ENCODE measurements at regions not wholly inside any gene's neighbourhood (a gene's known extent, or its start where the extent isn't known, plus 50 kb on each side); places are given as distances from the start of the nearest gene placed in this dataset.

DNA sequence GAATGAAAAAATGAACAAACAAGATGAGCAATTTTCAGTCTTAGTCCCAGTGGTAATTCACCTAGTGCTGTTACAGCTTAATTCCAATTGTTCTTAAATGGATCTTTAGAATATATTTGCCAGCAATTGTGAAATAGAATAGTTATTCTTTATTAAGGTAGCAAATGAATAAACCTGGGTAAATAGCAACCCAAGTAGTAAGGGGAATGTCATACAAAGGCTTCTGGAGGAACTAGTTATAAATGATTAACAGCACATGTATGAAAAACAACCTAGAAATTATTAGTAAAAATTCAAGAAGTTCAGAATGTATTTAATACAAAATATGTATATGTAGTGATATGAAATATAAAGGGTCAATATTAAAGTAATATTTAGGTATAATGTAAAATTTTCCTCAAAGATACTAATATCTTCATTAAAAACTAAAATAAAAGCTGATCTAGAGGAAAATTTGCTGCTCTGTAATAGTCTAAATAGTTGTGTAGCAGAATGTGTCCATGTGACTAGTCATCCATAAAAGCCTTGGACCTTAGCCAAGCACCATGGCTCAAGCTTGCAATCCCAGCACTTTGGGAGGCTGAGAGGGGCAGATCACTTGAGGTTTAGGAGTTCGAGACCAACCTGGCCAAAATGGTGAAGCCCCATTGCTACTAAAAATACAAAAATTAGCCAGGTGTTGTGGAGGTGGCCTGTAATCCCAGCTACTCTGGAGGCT, 535.9 kb upstream of the ATXN8OS start:
- no peak for DNase-seq (ENCODE audit: low read depth in 2 of 2)

DNA sequence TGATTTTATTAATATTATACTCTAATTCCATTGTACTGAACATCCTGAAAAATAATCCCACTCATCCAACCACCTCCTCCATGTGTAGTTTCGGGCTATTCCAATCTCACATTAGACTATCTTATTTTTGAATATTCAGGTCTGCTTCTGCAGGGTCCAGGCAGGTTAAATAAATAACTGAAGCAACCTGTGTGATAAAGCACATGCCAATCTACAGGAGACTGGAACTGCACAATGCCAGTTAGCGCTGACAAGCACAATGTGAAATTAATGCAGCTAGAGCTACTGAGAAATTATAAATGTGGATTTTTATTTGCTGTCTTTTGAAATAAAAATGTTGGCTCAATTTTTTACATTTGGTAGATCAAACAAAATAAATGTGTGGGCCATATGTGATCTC, 540.1 kb upstream of the ATXN8OS start:
- no peak for DNase-seq (ENCODE audit: low read depth in 2 of 2)

- no peak for DNase-seq (ENCODE audit: low read depth in 2 of 2)
Measured at GRCh38 chr13:69566104-69566716, 541.4 kb upstream of the ATXN8OS start.

- DNase-seq (ENCODE audit: low read depth in 2 of 2): no peak
Measured at GRCh38 chr13:69565334-69565733, 542.3 kb upstream of the ATXN8OS start.

DNA sequence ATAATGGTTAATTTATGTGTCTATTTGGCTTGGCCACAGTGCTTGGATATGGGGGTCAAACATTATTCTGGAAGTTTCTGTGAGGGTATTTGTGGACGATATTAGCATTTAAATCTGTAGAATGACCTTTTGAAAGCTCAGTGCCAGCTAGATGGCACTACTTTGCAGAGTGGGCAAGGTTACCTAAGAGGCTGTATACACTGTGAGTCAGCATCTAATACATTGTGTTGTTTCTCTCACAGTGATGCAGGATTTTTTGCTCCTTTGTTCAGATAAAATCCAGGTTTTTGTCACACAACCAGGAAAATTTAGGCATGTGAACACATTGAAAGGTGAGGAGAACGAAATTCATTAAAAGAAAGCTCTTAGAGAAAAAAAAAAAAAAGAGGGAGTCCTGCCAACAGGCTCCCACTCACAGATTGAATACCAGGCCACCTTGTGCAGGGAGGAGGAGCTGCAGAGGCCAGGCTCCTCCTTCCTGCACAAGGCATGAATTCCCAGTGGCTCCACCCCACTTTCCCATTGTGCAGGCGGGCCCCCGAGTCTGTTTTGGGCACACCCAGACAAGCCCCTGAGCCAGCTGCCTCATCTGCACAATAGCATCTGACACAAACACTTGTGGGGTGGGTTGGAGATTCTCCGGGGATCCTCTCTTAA, 551.0 kb upstream of the ATXN8OS start:
- no peak for DNase-seq (ENCODE audit: low read depth in 2 of 2)

- no peak for DNase-seq (ENCODE audit: low read depth in 2 of 2)
Measured at GRCh38 chr13:69553976-69554375, 553.6 kb upstream of the ATXN8OS start.

DNA sequence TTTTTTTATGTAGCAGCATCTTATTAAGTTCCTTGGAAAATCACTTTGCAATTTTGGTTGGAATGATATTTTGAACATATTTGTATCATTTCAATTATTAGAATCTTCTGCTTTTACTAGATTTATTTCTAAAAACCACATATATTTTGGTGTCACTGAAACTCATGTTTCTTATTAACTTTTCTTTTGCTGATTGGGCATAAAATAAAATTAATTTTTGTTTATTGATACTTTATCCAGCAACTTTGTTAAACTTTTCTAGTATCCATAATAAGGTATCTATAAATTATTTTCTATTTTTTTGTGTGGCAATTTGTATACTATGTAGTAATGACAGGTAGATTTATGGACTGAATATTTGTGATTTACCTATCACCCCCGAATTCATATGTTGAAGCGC, 556.4 kb upstream of the ATXN8OS start:
- DNase-seq (ENCODE audit: low read depth in 2 of 2): no peak

GRCh38 chr13:69547780-69548179, 559.8 kb upstream of the ATXN8OS start:
- DNase-seq (ENCODE audit: low read depth in 2 of 2): no peak

DNA sequence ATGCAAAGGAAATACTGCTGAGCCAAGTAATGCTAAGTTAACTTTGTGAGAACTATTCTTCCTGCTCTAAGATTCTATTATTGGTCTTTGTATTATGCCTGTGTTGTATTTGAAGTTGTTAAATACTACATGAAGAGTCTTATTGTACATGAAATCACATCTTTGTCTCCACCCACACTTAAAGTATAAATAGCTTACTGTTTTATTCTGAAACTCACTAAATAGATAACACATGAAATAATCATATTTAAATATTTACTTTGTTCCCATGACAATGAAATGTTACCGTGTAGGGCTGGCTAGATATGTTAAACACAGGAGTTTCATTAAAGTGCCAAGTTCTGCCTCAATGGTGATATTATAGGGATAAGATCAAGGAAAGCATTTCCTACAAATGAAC, 562.1 kb upstream of the ATXN8OS start:
- no peak for DNase-seq (ENCODE audit: low read depth in 2 of 2)

DNA sequence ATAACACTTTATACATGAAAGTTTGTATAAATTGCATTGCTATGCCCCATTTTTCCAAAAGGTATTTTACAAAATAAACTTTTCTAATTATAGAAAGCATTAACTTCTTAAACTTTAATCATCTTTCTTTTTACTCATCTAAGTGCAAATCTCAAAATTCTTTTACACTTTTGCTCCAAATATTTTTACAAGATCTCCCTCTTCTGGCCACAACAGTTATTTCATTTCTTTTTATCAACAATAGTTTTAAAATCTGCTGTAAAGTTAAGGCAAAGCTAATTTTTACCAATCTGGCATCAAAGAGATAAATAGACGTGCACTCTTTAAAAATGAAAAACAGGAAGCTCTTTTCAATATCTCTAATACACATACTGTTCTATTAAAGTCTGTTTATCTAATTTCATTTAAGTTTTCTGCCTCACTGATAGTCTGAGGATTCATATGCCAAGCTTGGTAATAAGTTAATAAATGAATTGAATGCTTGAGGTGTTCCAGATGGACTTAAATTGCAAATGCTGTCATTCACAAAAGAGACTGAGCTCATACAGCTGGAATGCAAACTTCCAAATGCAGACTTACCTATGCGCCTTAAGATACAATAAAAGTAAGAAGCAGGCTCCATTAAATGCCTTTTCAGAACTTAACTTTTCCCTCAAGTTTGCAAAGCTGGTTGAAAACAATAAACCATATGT, 583.0 kb upstream of the ATXN8OS start:
- no peak for DNase-seq (ENCODE audit: low read depth in 2 of 2)

DNA sequence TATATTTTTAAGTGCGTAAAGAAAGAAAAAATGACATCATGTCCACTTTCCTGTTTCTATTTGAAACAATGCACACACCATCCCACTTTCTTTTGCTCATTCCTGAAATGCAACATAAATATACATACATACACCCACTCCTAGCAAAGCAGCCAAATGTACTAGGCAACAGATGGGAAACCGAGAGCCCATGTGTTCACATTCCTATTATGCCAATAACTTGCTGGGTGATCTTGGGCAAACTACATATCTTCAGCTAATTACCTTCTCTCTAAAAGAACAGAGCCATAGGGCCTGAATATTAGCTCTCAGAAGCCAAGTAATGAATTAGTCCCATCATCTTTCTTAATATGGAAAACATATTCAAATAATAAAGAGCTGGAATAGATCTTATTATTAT, 610.6 kb upstream of the ATXN8OS start:
- DNase-seq (ENCODE audit: low read depth in 2 of 2): no peak

- no peak for DNase-seq (ENCODE audit: low read depth in 2 of 2)
Measured at GRCh38 chr13:69495096-69495495, 612.5 kb upstream of the ATXN8OS start.

DNA sequence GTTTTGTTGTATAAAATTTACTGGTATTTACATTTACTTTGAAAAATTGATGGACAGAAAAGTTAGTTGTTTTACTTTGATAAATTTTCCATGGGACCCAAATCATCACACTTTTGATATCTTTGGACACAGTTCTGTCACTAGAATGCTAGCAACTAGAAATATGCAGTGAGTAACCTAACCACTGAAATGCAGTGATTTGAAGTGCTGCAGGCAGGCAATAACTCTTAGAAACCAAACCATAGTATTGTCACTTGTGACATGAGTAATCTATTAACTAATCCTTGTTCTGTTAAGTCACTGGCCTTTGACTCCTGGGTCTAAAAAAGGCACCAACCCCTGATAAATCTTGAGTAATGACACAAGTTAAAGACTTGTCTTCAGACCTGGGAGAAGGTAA, 620.0 kb upstream of the ATXN8OS start:
- no peak for DNase-seq (ENCODE audit: low read depth in 2 of 2)

DNA sequence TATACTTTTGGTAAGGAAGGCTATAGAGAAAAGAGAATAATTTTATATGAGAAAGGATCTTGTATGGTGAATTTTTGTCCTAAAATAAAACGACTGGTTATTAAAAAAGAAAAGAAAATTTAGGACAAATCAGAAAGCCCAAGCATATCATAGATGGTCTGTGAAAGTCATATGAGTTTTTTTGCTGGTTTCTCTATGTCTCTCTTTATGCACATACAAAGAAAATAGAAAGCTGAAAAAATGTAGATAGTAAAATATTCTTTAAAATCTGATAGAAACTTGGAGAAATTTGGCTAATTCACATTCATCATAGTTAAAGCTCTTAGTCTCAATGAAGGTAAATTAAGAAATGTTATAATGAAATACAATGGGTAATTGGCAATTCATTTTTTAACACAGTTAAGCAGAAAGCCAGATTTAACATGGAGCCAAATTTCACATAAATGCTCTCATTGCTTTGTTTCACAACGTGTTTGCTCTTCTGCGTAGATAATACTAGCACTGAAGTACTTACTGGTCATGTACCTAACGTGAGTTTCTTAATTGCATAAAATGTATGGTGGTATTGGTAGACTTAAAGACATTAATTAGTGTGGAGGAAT, 621.5 kb upstream of the ATXN8OS start:
- no peak for DNase-seq (ENCODE audit: low read depth in 2 of 2)

GRCh38 chr13:69477451-69477850, 630.2 kb upstream of the ATXN8OS start:
- no peak for DNase-seq (ENCODE audit: low read depth in 2 of 2)

GRCh38 chr13:69474011-69474685, 633.5 kb upstream of the ATXN8OS start:
- no peak for DNase-seq (ENCODE audit: low read depth in 2 of 2)

GRCh38 chr13:69468624-69469023, 639.0 kb upstream of the ATXN8OS start:
- no peak for DNase-seq (ENCODE audit: low read depth in 2 of 2)

- DNase-seq (ENCODE audit: low read depth in 2 of 2): no peak
Measured at GRCh38 chr13:69461397-69461796, 646.2 kb upstream of the ATXN8OS start.

DNA sequence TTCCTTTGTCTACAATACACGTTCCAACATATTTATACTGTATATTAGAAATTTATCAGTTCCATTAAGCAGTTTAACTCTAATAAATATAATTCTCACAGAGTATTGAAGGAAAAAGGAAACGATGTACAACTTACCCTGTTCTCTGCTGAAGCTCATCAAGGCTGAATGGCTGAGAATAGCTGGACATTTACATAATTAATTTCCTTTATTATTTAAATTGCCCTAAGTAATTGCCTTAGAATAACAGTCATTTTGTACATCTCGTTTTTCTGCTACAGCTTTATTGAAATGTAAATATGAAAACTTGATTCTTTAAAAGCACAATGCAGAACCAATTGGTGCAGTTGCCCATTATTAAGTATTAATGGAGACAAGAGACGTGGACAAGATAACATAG, 648.3 kb upstream of the ATXN8OS start:
- no peak for DNase-seq (ENCODE audit: low read depth in 2 of 2)

GRCh38 chr13:69458013-69458412, 649.6 kb upstream of the ATXN8OS start:
- DNase-seq (ENCODE audit: low read depth in 2 of 2): no peak

DNA sequence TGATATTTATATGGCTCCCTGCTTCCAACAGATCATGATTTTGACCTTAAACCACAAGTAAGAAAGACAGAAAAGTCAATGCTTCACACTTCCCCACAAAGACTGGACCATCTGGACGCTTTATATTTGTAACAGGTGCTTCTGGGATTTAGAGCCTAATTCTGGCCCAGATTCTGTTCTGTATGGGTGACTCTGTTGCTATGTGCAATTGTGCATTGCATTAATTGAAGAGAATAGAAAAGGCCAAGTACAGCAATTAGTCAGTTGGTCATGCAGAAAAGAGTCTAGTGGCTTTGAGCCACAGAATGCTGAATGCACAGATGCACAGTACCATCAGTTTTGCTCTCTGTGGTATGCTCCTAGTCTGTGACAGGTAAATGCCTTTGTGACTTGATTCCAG, 657.4 kb upstream of the ATXN8OS start:
- no peak for DNase-seq (ENCODE audit: low read depth in 2 of 2)

GRCh38 chr13:69425235-69425634, 682.4 kb upstream of the ATXN8OS start:
- no peak for DNase-seq (ENCODE audit: low read depth in 2 of 2)

Data from fibroblast of skin of left biceps (primary cell).